B cell (primary cell): ENCODE measurements at regions not wholly inside any gene's neighbourhood (a gene's known extent, or its start where the extent isn't known, plus 50 kb on each side); places are given as distances from the start of the nearest gene placed in this dataset.

ENCODE experiments used
- EZH2 ChIP-seq: IDR thresholded peaks from 2 replicates; pipeline ENCODE4 v1.6.1; 2012; ENCODE audit warnings: borderline replicate concordance, low read depth, mild to moderate bottlenecking, moderate library complexity, low read length; ENCODE audit not compliant: insufficient read depth, poor library complexity, severe bottlenecking
- TF ChIP-seq, protein P1 (sequence below): fragments of 200-600 bp; IDR thresholded peaks from one replicate; pipeline ENCODE4 v1.8.0; 2022; ENCODE audit warnings: antibody characterized with exemption, mild to moderate bottlenecking

DNA sequence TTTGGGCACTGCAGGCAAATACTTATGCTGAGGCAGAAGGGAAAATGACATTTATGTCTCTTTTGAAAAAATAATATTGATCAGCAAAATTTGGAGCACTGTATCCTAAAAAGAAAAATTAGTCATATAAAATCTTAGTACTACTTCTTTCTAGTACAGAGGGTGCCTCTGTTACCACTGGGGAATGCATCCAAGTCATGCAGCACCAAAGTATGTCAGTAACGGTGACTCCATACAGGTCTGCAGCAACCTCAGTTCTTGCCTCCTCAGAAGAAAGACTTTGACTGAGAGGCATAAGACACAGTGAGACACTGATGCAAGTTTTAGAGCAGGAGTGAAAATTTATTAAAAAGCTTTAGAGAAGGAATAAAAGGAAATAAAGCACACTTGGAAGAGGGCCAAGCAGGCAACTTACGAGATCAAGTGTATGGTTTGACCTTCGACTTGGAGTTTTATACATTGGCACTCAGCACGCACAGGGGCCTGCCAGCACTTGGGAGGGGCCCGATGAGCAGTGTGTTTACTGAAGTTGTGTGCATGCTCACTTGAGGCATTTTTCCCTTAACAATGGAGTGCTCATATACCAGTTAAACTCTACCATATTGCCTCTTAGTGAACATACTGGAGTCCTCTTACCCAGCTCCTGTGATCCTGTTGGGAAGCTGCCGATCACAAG lies 1244.8 kb downstream of the EPHA7 start:
- TF ChIP-seq, protein P1, sequence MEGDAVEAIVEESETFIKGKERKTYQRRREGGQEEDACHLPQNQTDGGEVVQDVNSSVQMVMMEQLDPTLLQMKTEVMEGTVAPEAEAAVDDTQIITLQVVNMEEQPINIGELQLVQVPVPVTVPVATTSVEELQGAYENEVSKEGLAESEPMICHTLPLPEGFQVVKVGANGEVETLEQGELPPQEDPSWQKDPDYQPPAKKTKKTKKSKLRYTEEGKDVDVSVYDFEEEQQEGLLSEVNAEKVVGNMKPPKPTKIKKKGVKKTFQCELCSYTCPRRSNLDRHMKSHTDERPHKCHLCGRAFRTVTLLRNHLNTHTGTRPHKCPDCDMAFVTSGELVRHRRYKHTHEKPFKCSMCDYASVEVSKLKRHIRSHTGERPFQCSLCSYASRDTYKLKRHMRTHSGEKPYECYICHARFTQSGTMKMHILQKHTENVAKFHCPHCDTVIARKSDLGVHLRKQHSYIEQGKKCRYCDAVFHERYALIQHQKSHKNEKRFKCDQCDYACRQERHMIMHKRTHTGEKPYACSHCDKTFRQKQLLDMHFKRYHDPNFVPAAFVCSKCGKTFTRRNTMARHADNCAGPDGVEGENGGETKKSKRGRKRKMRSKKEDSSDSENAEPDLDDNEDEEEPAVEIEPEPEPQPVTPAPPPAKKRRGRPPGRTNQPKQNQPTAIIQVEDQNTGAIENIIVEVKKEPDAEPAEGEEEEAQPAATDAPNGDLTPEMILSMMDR = no peak
- TF ChIP-seq EZH2 = no peak
